Keratinocyte (primary cell): ENCODE measurements at regions not wholly inside any gene's neighbourhood (a gene's known extent, or its start where the extent isn't known, plus 50 kb on each side); places are given as distances from the start of the nearest gene placed in this dataset.

Experiments used
- DNase-seq: peaks from one replicate; pipeline ENCODE4 v3.0.0-alpha.2; 2011; ENCODE audit warnings: low read depth, missing footprints, low spot score
- FAIRE-seq: peaks from 2 replicates; lab custom pipeline; 2011; peaks lifted over from hg19 to GRCh38; lab: Jason Lieb, UNC
- H2AFZ ChIP-seq: 2 replicates; pipeline ENCODE4 v1.6.0; 2012; ENCODE audit warnings: low read length, control low read depth, inconsistent platforms; ENCODE audit not compliant: control insufficient read depth
- H3K27ac ChIP-seq: 2 replicates; pipeline ENCODE4 v1.5.1; 2011; ENCODE audit warnings: low read length; ENCODE audit not compliant: control insufficient read depth, insufficient read depth
- H3K27me3 ChIP-seq: 3 replicates; pipeline ENCODE4 v1.6.0; 2011; ENCODE audit warnings: low read length; ENCODE audit not compliant: control insufficient read depth, insufficient read depth; ENCODE audit errors: extremely low read depth
- H3K36me3 ChIP-seq, 2 experiments: 2 replicates in 1 of 2; 3 replicates in 1 of 2; pipeline ENCODE4 v1.5.1; 2011; ENCODE audit warnings: low read length in 2 of 2, mild to moderate bottlenecking in 1 of 2; ENCODE audit not compliant: control insufficient read depth in 2 of 2, insufficient read depth in 2 of 2; ENCODE audit errors: extremely low read depth in 1 of 2
- H3K4me1 ChIP-seq: 3 replicates; pipeline ENCODE4 v1.5.1; 2011; ENCODE audit warnings: low read length; ENCODE audit not compliant: control insufficient read depth, insufficient read depth; ENCODE audit errors: extremely low read depth
- H3K4me2 ChIP-seq: 3 replicates; pipeline ENCODE4 v1.6.0; 2011; ENCODE audit warnings: low read depth, low read length; ENCODE audit not compliant: control insufficient read depth, insufficient read depth; ENCODE audit errors: extremely low read depth
- H3K4me3 ChIP-seq, 3 experiments: fragments of 200-600 bp in 1 of 3; sonication (generic) in 1 of 3; 2 replicates in 2 of 3; 3 replicates in 1 of 3; pipeline ENCODE4 v1.5.1; 2011 to 2016; ENCODE audit warnings: low read length in 3 of 3, mild to moderate bottlenecking in 3 of 3, control low read depth in 2 of 3, inconsistent platforms in 1 of 3, low read depth in 1 of 3, mixed read lengths in 1 of 3, mixed run types in 1 of 3, moderate library complexity in 1 of 3; ENCODE audit not compliant: control insufficient read depth in 2 of 3, insufficient read depth in 2 of 3; ENCODE audit errors: extremely low read depth in 1 of 3
- H3K79me2 ChIP-seq: 2 replicates; pipeline ENCODE4 v1.6.0; 2012; ENCODE audit warnings: low read length; ENCODE audit not compliant: control insufficient read depth, insufficient read depth
- H3K9ac ChIP-seq: 3 replicates; pipeline ENCODE4 v1.6.0; 2011; ENCODE audit warnings: low read length; ENCODE audit not compliant: control insufficient read depth, insufficient read depth; ENCODE audit errors: extremely low read depth
- H3K9me1 ChIP-seq: 3 replicates; pipeline ENCODE4 v1.6.0; 2011; ENCODE audit warnings: low read length; ENCODE audit not compliant: control insufficient read depth, insufficient read depth; ENCODE audit errors: extremely low read depth
- H3K9me3 ChIP-seq: 2 replicates; pipeline ENCODE4 v1.5.1; 2012; ENCODE audit warnings: low read depth, low read length; ENCODE audit not compliant: control insufficient read depth
- H4K20me1 ChIP-seq: 3 replicates; pipeline ENCODE4 v1.6.0; 2011; ENCODE audit warnings: low read length; ENCODE audit not compliant: control insufficient read depth, insufficient read depth; ENCODE audit errors: extremely low read depth
- EZH2 ChIP-seq: IDR thresholded peaks from one replicate; pipeline ENCODE4 v1.6.1; 2012; ENCODE audit warnings: inconsistent platforms, mild to moderate bottlenecking, low read length, moderate library complexity
- dilution Hi-C: fragments of 300-500 bp; cut with MboI; formaldehyde crosslinking; loops from one replicate; pipeline ENCODE4 v1.7.0; 2020; ENCODE audit warnings: low sequenced_read_pairs; ENCODE audit not compliant: extremely low pct_ligation_motif_present
- TF ChIP-seq, protein P1 (sequence below), 3 experiments: IDR thresholded peaks in 1 of 3; conservative IDR thresholded peaks in 1 of 3; optimal IDR thresholded peaks in 1 of 3; 2 replicates in 2 of 3; 3 replicates in 1 of 3; pipeline versions ENCODE3 to v1.5.1; 2011; ENCODE audit warnings: low read length in 3 of 3, mild to moderate bottlenecking in 3 of 3, moderate library complexity in 2 of 3, control low read depth in 1 of 3, inconsistent platforms in 1 of 3; ENCODE audit not compliant: insufficient read depth in 2 of 3; ENCODE audit errors: extremely low read depth in 1 of 3

DNA sequence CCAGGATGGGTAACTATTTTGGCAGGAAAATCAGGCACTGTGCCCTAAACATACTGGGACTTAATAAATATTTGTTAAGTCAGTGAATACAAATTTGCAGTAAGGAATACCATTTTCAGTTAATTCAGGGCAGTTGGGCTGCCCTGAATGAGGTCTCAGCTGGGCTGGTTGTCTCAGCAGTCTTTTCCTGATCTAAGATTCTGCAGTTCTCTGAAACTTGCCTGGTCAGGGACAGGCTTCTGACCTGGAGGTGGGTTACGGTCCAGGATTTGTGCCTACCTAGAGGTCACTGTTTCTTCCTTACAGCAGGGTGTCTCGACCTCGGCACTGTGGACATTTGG lies 160.6 kb downstream of the KTN1 start:
- no peak overlapping the region for H3K27ac ChIP-seq
- H3K9me1 ChIP-seq = no peaks in the 10 kb centered on the region
- H3K4me2 ChIP-seq = no peak overlapping the region
- H3K27me3 ChIP-seq = peaks cover 7% of the 10 kb centered on the region
- no peak overlapping the region for H3K4me3 ChIP-seq
- H3K4me1 ChIP-seq = no peaks in the 10 kb centered on the region
- dilution Hi-C loops = no loop called here
- H4K20me1 ChIP-seq = no peaks in the 10 kb centered on the region
- DNase-seq = no peak
- H3K79me2 ChIP-seq = no peaks in the 10 kb centered on the region
- H3K9ac ChIP-seq = no peak overlapping the region
- H3K9me3 ChIP-seq = peaks cover 2% of the 10 kb centered on the region
- no peak overlapping the region for H2AFZ ChIP-seq
- TF ChIP-seq, protein P1, sequence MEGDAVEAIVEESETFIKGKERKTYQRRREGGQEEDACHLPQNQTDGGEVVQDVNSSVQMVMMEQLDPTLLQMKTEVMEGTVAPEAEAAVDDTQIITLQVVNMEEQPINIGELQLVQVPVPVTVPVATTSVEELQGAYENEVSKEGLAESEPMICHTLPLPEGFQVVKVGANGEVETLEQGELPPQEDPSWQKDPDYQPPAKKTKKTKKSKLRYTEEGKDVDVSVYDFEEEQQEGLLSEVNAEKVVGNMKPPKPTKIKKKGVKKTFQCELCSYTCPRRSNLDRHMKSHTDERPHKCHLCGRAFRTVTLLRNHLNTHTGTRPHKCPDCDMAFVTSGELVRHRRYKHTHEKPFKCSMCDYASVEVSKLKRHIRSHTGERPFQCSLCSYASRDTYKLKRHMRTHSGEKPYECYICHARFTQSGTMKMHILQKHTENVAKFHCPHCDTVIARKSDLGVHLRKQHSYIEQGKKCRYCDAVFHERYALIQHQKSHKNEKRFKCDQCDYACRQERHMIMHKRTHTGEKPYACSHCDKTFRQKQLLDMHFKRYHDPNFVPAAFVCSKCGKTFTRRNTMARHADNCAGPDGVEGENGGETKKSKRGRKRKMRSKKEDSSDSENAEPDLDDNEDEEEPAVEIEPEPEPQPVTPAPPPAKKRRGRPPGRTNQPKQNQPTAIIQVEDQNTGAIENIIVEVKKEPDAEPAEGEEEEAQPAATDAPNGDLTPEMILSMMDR (optimal IDR thresholded peaks at IDR 0.05 in 1 of 3, IDR thresholded peaks at IDR 0.05 in 1 of 3, conservative IDR thresholded peaks at IDR 0.05 in 1 of 3; ENCODE audit: extremely low read depth in 1 of 3, insufficient read depth in 2 of 3, low read length in 3 of 3) = no peak
- no peak for TF ChIP-seq EZH2
- H3K36me3 ChIP-seq = no peaks in the 10 kb centered on the region
- no peak for FAIRE-seq

DNA sequence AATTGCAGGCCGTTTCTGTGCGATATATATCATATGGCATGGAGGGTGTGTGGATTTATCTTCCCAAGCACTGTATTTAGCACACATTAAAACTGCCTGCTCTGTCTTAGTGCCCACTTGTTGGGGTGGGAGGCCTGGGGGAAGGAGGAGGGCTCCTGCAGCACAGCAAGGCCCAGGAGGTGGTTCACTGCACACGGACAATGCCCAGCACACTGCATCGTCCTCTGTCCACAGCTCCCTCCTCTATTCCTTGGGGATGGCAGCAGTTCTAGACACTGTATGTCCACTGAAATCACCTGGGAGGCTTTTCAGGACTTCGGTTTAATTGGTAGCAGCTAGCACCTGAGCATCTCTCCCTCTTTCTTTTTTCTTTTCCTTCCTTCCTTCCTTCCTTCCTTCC lies 161.2 kb downstream of the KTN1 start:
- dilution Hi-C loops = no loop called here
- Histone ChIP-seq H4K20me1 (no peaks in the 10 kb centered on the region), H3K9me1 (no peaks in the 10 kb centered on the region), H3K9me3 (no peaks in the 10 kb centered on the region), H3K9ac (no peak overlapping the region), H2AFZ (no peak overlapping the region), H3K4me1 (no peaks in the 10 kb centered on the region), H3K4me2 (no peak overlapping the region), H3K79me2 (no peaks in the 10 kb centered on the region), H3K27ac (no peak overlapping the region), H3K4me3 (no peak overlapping the region), H3K36me3 (no peaks in the 10 kb centered on the region), H3K27me3 (peaks cover 7% of the 10 kb centered on the region)
- FAIRE-seq (no peak), DNase-seq (no peak)
- TF ChIP-seq, protein P1 (optimal IDR thresholded peaks at IDR 0.05 in 1 of 3, IDR thresholded peaks at IDR 0.05 in 1 of 3, conservative IDR thresholded peaks at IDR 0.05 in 1 of 3; ENCODE audit: extremely low read depth in 1 of 3, insufficient read depth in 2 of 3, low read length in 3 of 3) = no peak
